Activated CD4-positive, alpha-beta T cell treated with anti-CD3 and anti-CD28 coated beads, Interleukin-2, amount 50 U/mL, for 1 hour (primary cell): ENCODE measurements at regions not wholly inside any gene's neighbourhood (a gene's known extent, or its start where the extent isn't known, plus 50 kb on each side); places are given as distances from the start of the nearest gene placed in this dataset.

Source experiments
- DNase-seq: peaks from one replicate; pipeline ENCODE4 v3.0.0-alpha.2; 2020

DNA sequence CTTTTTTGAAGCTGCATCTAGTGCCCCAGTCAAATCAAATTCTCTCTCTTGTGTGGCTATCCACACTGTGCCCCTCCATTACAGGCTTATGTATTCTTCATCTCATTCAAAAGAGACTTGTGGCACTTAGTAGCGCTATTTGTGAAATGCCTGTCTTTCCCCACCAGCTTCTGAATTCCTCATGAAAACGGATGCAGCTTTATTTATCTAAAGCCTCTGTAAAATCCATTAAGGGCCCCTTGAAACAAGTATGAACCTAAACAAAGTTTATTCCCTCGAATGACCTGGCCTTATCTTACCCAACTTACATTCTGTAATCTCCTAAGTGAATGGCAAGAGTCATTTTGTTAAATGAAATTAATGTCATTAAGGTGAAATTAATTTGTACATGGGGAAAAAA lies 417.4 kb upstream of the PIK3C3 start:
- DNase-seq, result no peak

GRCh38 chr18:41532344-41533086 lies 422.5 kb upstream of the PIK3C3 start:
- no peak for DNase-seq

DNA sequence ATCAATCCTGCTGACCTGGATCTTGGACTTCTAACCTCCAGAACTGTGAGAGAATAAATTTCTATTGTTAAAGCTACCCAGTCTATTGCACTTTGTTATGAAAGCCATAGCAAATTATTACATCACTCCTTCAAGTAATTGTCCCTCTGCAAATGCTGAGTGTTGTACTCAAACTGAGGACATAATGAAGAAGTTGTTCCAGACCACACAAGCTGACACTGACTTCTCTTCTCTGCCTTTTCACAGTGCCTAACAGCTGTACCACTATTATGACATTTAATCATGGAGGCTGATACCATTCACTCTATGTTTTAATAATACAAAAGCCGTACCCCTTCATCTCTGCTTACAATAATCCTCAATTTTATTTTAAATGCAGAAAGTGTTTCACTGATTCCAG lies 424.1 kb upstream of the PIK3C3 start:
- no peak for DNase-seq

- no peak for DNase-seq
Observed at GRCh38 chr18:41529093-41529492, 425.9 kb upstream of the PIK3C3 start.

- DNase-seq, result no peak
Observed at GRCh38 chr18:41526054-41526453, 429.0 kb upstream of the PIK3C3 start.

DNA sequence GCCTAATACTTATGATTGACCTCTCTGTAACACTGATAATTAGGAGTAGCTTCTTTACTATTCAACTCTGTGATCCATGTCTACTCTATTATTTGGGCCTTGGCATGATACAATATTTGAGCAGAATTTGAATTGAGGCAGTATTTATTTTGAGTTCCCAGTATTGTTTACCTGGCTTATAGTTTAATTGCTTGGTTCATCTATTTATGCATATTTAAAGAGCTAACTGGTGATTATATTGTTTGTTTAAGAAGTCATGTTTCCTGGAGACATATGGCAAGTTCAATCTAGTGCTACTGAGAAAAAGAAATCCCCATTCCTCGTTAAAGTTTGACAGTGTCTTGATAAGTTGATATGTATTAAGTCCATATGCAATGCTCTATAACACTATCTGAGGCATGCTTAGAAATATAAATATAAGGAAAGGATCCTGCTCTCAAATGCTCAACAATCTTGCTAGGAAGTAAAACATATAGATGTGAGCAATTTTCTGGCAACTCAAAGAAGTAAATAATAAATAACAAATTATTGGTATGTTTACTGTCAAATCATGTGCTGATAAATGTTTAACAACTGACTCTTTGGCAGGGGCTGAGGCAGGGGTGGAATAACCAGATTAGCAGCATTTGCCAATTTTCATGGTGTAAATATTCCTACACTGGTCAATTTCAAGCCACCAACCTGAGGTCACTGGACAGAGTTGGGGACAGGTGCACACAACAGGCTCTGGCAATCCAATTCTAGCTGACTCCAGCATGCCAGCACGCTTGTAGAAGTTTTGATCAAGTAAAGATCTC lies 430.2 kb upstream of the PIK3C3 start:
- DNase-seq, result no peak

DNA sequence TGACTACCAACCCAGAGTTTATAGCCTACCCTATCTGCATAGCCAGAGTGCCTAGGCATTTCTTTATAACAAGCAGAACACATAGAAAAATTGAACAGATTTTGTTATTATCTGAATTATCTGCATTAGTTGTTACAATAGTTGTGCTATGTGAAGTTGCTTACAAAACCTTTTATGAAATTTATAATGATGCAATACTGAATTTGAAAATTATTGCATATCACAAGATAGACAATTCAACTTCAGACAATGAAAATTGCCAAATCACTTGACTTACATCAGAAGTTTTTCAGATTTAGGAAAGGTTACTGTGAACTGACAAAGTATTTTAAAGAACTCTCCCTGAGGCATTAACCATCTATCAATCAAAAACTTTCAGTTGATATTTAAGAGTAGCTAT lies 437.9 kb upstream of the PIK3C3 start:
- no peak for DNase-seq

DNA sequence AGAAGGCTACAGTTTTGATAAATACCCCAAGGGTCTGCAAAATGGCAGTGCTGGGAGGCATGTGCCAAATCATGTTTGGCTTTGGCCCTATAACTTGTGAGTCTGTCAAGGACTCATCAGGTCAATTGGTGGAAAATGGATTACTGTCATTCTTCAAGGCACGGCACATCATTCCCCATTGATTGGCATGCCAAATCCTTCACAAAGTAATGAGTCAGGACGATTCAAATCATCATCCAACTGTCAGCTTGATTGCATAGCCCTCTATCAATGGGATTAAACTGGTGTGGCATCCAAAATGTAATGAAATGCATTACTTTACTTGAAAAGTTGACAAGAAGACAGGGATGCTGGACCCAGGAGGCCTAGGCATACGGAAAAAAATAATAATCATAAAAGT lies 441.6 kb upstream of the PIK3C3 start:
- DNase-seq, result no peak

- DNase-seq, result no peak
Observed at GRCh38 chr18:41504316-41504715, 450.7 kb upstream of the PIK3C3 start.

DNA sequence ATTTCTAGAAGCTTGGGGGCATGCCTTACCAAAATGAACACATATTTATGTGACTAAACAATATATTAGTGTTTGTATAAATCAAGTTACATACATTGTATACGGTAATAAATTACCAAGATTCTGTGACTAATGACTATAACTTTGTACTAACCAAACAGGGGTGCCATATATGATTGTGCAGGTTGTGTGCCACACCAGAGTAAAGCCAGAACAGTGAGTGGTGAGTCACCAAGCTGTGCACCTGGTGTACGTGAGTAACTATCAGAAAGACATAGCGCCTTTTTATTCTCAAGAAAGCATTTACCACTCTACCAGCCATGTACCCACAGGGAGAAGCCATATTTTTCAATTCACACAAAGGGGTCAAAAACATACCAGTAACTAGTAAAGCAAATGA lies 453.2 kb upstream of the PIK3C3 start:
- DNase-seq, result no peak

DNA sequence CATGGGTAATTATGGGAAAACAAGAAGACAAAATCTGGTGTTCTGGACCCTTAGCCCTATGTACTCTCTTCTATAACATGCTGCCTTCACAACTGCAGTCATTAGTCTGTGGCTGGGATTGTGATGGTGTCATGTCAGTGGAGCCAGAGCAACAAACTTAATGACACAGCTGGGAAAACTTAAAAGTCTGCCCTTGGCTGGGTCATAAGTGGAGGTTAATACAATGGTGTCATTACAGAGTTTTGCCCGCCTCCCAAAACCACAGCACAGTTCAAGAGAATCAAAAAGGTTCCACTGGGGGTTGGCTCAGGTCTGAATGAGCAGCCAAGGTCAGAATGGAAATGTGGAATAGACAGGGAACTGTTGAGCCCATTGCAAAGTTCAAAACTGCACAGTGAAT lies 455.7 kb upstream of the PIK3C3 start:
- no peak for DNase-seq

GRCh38 chr18:41490861-41491260 lies 464.2 kb upstream of the PIK3C3 start:
- no peak for DNase-seq

GRCh38 chr18:41486575-41486974 lies 468.5 kb upstream of the PIK3C3 start:
- no peak for DNase-seq

GRCh38 chr18:41484069-41484468 lies 471.0 kb upstream of the PIK3C3 start:
- no peak for DNase-seq

DNA sequence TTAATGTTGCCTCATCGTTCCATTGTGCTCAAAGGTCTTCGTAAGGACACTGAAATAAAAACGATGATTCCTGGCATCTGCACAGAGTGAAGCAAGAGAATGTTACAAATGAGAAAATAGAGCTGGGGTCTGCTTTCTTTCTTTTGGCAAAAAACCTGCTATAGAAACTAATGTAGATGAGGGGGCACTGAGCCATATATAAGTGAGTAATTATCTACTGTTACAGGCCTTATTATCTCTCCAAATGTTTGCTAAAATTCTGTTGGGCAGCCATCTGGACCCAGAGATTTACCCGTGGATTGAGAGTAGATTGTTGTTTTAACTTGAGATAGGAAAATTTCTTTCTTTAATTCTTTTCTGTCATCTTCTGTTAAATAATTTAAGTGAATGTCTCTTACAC lies 472.5 kb upstream of the PIK3C3 start:
- DNase-seq, result no peak

GRCh38 chr18:41466436-41467160 lies 488.4 kb upstream of the PIK3C3 start:
- DNase-seq, result no peak

DNA sequence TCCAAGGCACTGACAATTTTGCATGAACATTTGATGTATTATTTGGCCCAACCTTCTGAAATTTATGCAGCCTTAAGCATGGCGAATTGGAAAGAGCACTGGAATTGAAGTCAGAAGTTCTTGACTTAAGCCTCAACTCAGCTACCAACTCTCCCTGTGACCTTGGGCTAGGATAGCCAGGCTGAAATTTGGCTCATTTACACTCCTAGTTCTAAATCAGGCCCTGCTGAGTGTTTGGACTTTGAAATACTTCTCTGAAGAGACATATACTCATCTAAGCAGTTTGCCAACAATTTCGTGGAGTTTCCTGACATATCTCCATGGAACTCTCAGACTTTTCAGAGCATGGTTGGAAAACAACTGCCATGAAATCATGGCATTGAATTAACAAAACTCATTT lies 489.6 kb upstream of the PIK3C3 start:
- DNase-seq, result no peak

- DNase-seq, result no peak
Observed at GRCh38 chr18:41464278-41464677, 490.8 kb upstream of the PIK3C3 start.

GRCh38 chr18:41462946-41463345 lies 492.1 kb upstream of the PIK3C3 start:
- no peak for DNase-seq

- no peak for DNase-seq
Observed at GRCh38 chr18:41461114-41461513, 493.9 kb upstream of the PIK3C3 start.

GRCh38 chr18:41459656-41460055 lies 495.4 kb upstream of the PIK3C3 start:
- no peak for DNase-seq

DNA sequence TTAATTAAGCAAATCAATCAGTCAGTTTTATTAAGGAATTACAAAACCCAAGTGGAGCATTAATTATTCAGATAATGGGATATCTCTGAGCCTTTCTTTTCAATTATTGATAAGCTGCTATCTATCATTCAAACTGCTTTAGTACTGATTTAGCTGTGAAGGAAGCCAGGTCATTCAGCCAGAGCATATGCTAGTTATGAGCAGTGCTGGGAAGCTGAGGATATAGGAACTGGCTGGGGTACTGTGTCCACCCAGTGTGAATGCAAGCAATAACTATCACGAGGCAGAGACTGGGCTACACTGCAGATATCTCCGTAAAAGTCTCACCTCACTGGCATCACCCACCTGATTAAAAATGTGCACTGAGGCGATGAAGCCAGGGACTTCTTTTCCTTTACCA lies 496.7 kb upstream of the PIK3C3 start:
- no peak for DNase-seq

DNA sequence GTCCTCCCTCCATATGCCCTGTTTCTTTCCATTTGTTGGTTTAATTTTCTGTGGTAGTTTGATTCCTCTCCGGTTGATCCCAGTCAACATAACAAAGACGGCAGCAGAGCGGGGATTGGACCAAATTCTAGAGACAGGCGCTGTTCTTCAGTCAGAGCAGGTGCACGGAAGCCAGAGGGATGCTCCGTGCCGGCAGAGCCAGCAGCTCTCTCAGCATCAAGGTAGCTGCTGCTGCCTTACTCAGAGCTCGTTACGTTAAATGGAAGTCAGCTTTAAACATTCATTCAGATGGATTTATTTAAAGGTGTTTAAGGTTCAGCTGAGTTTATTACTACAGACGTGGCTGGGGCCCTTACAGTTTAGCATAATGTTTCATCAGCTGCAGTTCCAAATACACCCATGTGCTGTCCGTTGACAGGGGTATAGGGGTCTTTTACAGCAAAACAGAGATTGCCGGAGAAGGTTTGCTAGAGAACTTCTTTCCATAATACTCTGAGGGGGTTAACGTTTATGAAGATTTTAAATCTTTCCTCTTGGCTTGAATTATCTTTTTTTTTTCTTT lies 497.2 kb upstream of the PIK3C3 start:
- no peak for DNase-seq

DNA sequence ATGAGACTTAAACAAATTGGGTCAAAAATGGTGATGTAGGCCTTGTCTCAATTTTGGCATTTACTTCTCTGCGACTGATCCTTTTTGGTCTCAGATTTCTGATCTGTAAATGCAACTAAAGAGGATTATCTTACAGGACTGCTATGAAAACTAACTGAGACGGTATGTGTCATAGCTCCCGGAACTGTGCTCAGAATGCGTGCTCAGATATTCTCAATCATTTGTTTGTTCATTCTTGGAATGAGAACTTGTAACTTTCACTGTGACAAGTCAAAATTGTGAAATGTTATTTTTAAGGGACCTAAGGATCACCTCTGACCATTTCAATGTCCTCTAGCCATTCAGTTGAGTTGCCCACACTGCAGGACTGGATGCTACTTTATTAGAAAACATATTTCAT lies 498.2 kb upstream of the PIK3C3 start:
- DNase-seq, result no peak
